ENCODE measurements at regions not wholly inside any gene's neighbourhood (a gene's known extent, or its start where the extent isn't known, plus 50 kb on each side); places are given as distances from the start of the nearest gene placed in this dataset.
"Not testable (repeated sequence)": the region's sequence is repeated elsewhere in the genome, so short reads cannot be mapped to it uniquely, and the experiment has no call there.

DNA sequence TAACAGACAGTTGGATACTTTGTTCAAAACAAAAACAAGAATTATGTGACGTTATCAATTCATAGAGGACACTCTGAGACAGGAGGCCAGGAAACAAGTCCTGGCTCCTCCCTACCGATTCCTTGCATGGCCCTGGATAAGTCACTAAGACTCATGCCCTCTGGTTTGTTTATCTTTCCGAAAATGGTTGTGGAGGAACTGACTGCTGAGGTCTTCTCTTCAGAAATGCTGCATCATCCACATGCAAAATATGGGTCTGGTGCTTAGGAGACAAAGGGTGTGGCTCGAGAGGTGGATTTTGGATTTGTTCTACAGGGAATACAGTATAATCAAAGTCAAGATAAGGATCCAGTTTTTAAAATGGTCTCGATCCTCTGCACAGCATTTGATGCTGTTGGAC lies 130.9 kb downstream of the RELL1 start:
- Mint-ChIP-seq H3K4me3 (no peak overlapping the region), H3K27ac (no peak overlapping the region), H3K4me1 (no peaks in the 10 kb centered on the region), H3K27me3 (ENCODE audit: low read depth, poor library complexity) (peaks cover 4% of the 10 kb centered on the region), H3K36me3 (ENCODE audit: low read depth) (no peaks in the 10 kb centered on the region), H3K9me3 (peaks cover 37% of the 10 kb centered on the region)
- TF ChIP-seq, protein P1, sequence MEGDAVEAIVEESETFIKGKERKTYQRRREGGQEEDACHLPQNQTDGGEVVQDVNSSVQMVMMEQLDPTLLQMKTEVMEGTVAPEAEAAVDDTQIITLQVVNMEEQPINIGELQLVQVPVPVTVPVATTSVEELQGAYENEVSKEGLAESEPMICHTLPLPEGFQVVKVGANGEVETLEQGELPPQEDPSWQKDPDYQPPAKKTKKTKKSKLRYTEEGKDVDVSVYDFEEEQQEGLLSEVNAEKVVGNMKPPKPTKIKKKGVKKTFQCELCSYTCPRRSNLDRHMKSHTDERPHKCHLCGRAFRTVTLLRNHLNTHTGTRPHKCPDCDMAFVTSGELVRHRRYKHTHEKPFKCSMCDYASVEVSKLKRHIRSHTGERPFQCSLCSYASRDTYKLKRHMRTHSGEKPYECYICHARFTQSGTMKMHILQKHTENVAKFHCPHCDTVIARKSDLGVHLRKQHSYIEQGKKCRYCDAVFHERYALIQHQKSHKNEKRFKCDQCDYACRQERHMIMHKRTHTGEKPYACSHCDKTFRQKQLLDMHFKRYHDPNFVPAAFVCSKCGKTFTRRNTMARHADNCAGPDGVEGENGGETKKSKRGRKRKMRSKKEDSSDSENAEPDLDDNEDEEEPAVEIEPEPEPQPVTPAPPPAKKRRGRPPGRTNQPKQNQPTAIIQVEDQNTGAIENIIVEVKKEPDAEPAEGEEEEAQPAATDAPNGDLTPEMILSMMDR (IDR thresholded peaks at IDR 0.05) = no peak
- DNase-seq = no peak

DNA sequence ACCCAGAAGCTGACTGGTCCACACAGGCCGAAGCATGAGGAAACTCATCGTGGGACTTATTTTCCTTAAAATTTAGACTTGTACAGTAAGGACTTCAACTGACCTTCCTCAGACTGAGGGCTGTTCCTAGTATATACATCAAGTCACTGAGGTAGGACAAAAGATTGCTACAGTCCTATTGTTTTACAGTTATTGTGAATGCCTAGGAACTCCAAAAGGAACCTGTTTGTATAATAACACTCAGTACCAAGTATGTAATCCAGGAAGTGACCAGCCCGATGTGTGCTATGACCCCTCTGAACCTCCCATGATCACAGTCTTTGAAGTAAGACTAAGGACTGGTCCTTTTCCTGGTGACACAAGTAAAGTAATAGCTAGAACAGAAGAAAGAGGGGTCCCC lies 136.3 kb downstream of the RELL1 start:
- DNase-seq; H3K4me1 Mint-ChIP-seq; H3K27me3 Mint-ChIP-seq (ENCODE audit: low read depth, poor library complexity); H3K27ac Mint-ChIP-seq; H3K36me3 Mint-ChIP-seq (ENCODE audit: low read depth); H3K4me3 Mint-ChIP-seq: not testable (repeated sequence)
- peaks cover 57% of the 10 kb centered on the region for H3K9me3 Mint-ChIP-seq

- H3K27ac Mint-ChIP-seq = no peak overlapping the region
- H3K4me1 Mint-ChIP-seq = no peaks in the 10 kb centered on the region
- no peaks in the 10 kb centered on the region for H3K27me3 Mint-ChIP-seq (ENCODE audit: low read depth, poor library complexity)
- no peak for DNase-seq
- TF ChIP-seq, protein P1 (IDR thresholded peaks at IDR 0.05) = no peak
- no peak overlapping the region for H3K4me3 Mint-ChIP-seq
- H3K9me3 Mint-ChIP-seq = peaks cover 57% of the 10 kb centered on the region
- H3K36me3 Mint-ChIP-seq (ENCODE audit: low read depth) = peaks cover 5% of the 10 kb centered on the region
Observed at GRCh38 chr4:37549041-37549440, 137.1 kb downstream of the RELL1 start.

DNA sequence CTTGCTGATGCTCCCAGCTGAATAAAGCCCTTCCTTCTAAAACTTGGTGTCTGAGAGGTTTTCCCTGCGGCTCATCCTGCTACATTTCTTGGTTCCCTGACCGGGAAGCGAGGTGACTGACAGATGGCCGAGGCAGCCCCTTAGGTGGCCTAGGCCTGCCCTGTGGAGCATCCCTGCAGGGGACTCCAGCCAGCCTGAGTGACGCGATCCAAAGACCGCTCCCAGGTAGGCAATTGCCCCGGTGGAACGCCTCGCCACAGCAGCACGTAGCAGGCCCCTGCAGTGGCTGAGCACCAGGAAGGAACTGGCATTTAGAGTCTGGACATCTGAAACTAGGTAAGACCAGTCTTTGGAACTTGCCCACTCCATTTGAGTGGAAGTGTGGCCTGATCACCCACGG lies 139.6 kb downstream of the RELL1 start:
- DNase-seq = no peak
- peaks cover 5% of the 10 kb centered on the region for H3K36me3 Mint-ChIP-seq (ENCODE audit: low read depth)
- H3K9me3 Mint-ChIP-seq = peaks cover 41% of the 10 kb centered on the region
- H3K4me1 Mint-ChIP-seq = no peaks in the 10 kb centered on the region
- no peak overlapping the region for H3K27ac Mint-ChIP-seq
- H3K27me3 Mint-ChIP-seq (ENCODE audit: low read depth, poor library complexity) = no peaks in the 10 kb centered on the region
- H3K4me3 Mint-ChIP-seq = no peak overlapping the region
- TF ChIP-seq, protein P1 (IDR thresholded peaks at IDR 0.05) = no peak

DNA sequence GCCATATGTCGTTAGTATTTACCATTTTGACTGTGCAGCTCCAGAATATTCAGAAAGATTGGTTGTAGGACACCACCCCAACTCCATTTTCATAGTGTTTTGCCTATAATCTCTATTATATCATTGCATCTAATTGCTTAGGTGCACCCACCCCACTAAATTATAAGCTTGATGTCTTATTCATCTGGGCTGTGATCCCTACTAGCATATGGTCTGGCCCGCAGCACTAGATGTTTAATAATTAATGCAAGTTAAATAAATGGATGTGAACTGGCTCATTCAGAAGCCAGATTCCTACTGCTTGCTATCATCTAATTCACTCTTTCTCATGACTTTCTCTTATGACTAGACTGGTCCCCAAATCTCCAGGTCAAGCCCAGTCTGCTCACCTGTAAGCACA lies 143.5 kb downstream of the RELL1 start:
- H3K27me3 Mint-ChIP-seq (ENCODE audit: low read depth, poor library complexity) = no peaks in the 10 kb centered on the region
- no peak overlapping the region for H3K27ac Mint-ChIP-seq
- peaks cover 5% of the 10 kb centered on the region for H3K36me3 Mint-ChIP-seq (ENCODE audit: low read depth)
- peaks cover 6% of the 10 kb centered on the region for H3K4me1 Mint-ChIP-seq
- TF ChIP-seq, protein P1 (IDR thresholded peaks at IDR 0.05) = no peak
- H3K4me3 Mint-ChIP-seq = no peak overlapping the region
- H3K9me3 Mint-ChIP-seq = peaks cover 23% of the 10 kb centered on the region
- no peak for DNase-seq

DNA sequence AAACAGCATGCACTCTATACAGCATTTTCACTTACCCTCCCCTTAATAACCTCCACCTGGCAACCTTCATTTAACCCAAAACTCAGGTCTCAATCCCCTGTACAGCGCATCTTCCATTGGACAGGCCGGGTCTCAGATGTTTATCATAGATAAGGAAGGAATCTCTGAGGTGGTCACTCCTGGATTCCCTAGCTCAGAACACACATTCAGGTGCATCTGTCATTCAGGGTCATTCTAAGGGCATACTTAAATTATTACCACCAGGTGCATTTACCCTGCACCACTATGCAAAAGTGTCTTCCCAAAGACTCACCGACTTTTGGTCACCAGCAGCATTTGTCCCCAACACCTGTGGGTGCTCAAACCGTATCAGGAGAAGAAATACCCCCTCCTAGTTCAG lies 144.2 kb downstream of the RELL1 start:
- H3K27me3 Mint-ChIP-seq (ENCODE audit: low read depth, poor library complexity) = no peaks in the 10 kb centered on the region
- no peak overlapping the region for H3K4me3 Mint-ChIP-seq
- H3K9me3 Mint-ChIP-seq = peaks cover 16% of the 10 kb centered on the region
- TF ChIP-seq, protein P1 (IDR thresholded peaks at IDR 0.05) = no peak
- no peak for DNase-seq
- peaks cover 6% of the 10 kb centered on the region for H3K4me1 Mint-ChIP-seq
- H3K27ac Mint-ChIP-seq = no peak overlapping the region
- peaks cover under 1% of the 10 kb centered on the region for H3K36me3 Mint-ChIP-seq (ENCODE audit: low read depth)
